ENCODE measurements at regions not wholly inside any gene's neighbourhood (a gene's known extent, or its start where the extent isn't known, plus 50 kb on each side); places are given as distances from the start of the nearest gene placed in this dataset.

DNA sequence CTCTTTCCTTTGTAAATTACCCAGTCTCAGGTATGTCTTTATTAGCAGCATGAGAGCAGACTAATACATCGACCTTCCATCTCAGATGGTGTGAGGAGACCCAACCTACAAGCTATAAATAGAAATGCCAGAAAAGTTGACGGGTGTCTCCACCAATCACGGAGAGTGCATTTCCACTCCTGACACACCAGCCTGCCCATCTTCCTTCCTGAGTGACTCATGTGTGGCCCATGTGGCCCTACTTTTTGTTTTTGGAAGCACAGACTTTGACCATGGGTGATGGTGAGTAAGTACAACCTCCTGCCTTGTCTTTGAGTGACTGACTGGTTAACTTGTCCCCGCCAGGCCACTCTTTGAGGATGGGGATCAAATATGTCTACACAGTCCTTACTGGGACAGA is 147.0 kb downstream of the OAT start:
- DNase-seq, result no peak
- Histone ChIP-seq H3K79me2 (ENCODE audit: low read length) (no peaks in the 10 kb centered on the region), H4K20me1 (ENCODE audit: low read length) (no peaks in the 10 kb centered on the region), H3K9ac (ENCODE audit: low read length) (no peak overlapping the region), H3K4me3 (ENCODE audit: low read length) (no peak overlapping the region), H3K27me3 (ENCODE audit: low read length) (no peaks in the 10 kb centered on the region; the same call in 1 of the 2 replicates), H3K4me2 (ENCODE audit: low read length) (no peak overlapping the region), H3K9me3 (ENCODE audit: low read length) (no peaks in the 10 kb centered on the region), H3K36me3 (ENCODE audit: low read depth, low read length) (no peaks in the 10 kb centered on the region), H3K27ac (ENCODE audit: low read length) (no peak overlapping the region), H3K4me1 (ENCODE audit: insufficient read depth, low read length) (peaks cover 2% of the 10 kb centered on the region; the same call in 1 of the 2 replicates), H3F3A (ENCODE audit: low read length, unreplicated experiment) (no peaks in the 10 kb centered on the region), H2AFZ (ENCODE audit: low read length) (no peak overlapping the region), H3K9me2 (replicated peaks; ENCODE audit: low read length) (no peaks in the 10 kb centered on the region)
- intact Hi-C loops (cut with micrococcal nuclease), result no loop called here
- ATAC-seq, result no peak
- ChIA-PET CTCF (no interaction called here), POLR2A (ENCODE audit: unreplicated experiment) (no interaction called here)
- BruUV-seq (replicated peaks), result no TSS peak
- TF ChIP-seq EZH2phosphoT487 (IDR thresholded peaks at IDR 0.05; ENCODE audit: borderline replicate concordance, low read length) (no peak), EZH2 (IDR thresholded peaks at IDR 0.05; ENCODE audit: low read length, unreplicated experiment) (no peak)
- TF ChIP-seq, protein P1, sequence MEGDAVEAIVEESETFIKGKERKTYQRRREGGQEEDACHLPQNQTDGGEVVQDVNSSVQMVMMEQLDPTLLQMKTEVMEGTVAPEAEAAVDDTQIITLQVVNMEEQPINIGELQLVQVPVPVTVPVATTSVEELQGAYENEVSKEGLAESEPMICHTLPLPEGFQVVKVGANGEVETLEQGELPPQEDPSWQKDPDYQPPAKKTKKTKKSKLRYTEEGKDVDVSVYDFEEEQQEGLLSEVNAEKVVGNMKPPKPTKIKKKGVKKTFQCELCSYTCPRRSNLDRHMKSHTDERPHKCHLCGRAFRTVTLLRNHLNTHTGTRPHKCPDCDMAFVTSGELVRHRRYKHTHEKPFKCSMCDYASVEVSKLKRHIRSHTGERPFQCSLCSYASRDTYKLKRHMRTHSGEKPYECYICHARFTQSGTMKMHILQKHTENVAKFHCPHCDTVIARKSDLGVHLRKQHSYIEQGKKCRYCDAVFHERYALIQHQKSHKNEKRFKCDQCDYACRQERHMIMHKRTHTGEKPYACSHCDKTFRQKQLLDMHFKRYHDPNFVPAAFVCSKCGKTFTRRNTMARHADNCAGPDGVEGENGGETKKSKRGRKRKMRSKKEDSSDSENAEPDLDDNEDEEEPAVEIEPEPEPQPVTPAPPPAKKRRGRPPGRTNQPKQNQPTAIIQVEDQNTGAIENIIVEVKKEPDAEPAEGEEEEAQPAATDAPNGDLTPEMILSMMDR (conservative IDR thresholded peaks at IDR 0.05; ENCODE audit: low read depth, low read length), result no peak

DNA sequence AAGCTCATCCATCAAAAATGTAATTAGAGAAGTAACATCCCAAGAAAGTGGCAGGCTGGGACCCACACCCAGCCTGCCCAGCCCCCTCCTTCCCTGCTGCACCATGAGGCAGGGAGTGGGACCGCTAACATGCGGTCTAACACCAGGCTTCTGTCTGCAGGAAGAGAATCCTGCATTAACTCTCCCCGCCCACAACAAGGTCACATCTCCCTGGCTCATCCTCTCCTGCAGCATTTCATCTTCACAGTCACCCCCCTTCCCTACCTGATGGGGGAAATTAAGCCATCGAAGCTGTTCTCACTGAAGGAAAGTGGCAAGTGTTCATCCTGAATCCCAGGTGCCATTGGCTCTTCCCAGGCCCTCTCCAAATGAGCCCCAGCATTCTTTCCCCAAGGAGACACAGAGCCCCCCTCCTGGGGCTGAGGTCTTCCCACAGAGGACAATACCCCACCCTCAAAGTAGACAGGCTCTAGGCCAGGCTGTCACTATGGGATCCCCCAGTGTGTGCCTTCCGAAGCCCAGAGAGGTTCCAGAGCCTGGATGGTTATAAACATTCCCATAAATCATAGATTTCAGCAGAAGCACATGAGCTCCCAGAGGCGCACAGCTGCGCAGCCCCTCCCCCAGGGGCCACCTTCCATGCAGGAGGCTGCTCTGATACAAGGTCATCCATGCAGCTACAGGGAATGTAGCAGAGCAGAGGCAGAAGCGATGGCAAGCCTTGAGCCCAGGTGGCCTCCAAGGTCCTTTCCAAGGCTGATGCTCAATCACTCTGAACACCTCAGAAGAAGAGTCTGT is 148.0 kb downstream of the OAT start:
- no peaks in the 10 kb centered on the region for H3K79me2 ChIP-seq (ENCODE audit: low read length)
- H3K9ac ChIP-seq (ENCODE audit: low read length), result no peak overlapping the region
- no TSS peak for BruUV-seq (replicated peaks)
- ChIA-PET CTCF (no interaction called here), POLR2A (ENCODE audit: unreplicated experiment) (no interaction called here)
- no peaks in the 10 kb centered on the region for H3K9me3 ChIP-seq (ENCODE audit: low read length)
- H3K4me1 ChIP-seq (ENCODE audit: insufficient read depth, low read length), result peaks cover 8% of the 10 kb centered on the region; the same call in 1 of the 2 replicates
- no peaks in the 10 kb centered on the region; the same call in 1 of the 2 replicates for H3K27me3 ChIP-seq (ENCODE audit: low read length)
- no peaks in the 10 kb centered on the region for H3K36me3 ChIP-seq (ENCODE audit: low read depth, low read length)
- no peak overlapping the region for H3K4me3 ChIP-seq (ENCODE audit: low read length)
- intact Hi-C loops (cut with micrococcal nuclease), result no loop called here
- H3K27ac ChIP-seq (ENCODE audit: low read length), result no peak overlapping the region
- no peaks in the 10 kb centered on the region for H4K20me1 ChIP-seq (ENCODE audit: low read length)
- no peak for TF ChIP-seq EZH2 (IDR thresholded peaks at IDR 0.05; ENCODE audit: low read length, unreplicated experiment)
- TF ChIP-seq, protein P1 (conservative IDR thresholded peaks at IDR 0.05; ENCODE audit: low read depth, low read length), result no peak
- no peak for TF ChIP-seq EZH2phosphoT487 (IDR thresholded peaks at IDR 0.05; ENCODE audit: borderline replicate concordance, low read length)
- DNase-seq (no peak), ATAC-seq (no peak)
- no peak overlapping the region for H3K4me2 ChIP-seq (ENCODE audit: low read length)
- H3K9me2 ChIP-seq (replicated peaks; ENCODE audit: low read length), result no peaks in the 10 kb centered on the region
- no peaks in the 10 kb centered on the region for H3F3A ChIP-seq (ENCODE audit: low read length, unreplicated experiment)
- H2AFZ ChIP-seq (ENCODE audit: low read length), result no peak overlapping the region

DNA sequence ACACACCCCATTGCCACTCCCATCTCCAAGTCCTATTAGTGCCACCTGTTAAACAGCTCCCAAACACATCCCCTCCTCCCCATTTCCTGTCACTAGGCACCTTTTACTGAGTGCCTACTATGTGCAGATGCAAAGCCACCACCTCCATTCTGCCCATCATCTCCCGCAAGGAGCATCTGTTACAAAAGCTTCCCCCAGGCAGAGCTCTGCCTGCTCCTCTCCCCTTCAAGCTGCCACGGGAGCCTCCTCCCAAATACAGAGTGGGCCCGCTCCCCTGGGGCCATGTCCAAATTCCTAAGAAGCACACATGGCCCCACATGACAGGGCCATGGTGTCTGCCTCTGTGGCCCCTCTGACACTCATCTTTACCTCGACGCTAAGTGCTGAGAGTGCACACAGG is 149.7 kb downstream of the OAT start:
- H3K9me2 ChIP-seq (replicated peaks; ENCODE audit: low read length), result no peaks in the 10 kb centered on the region
- peaks cover 8% of the 10 kb centered on the region; the same call in 1 of the 2 replicates for H3K4me1 ChIP-seq (ENCODE audit: insufficient read depth, low read length)
- no peaks in the 10 kb centered on the region for H3F3A ChIP-seq (ENCODE audit: low read length, unreplicated experiment)
- H3K27ac ChIP-seq (ENCODE audit: low read length), result no peak overlapping the region
- no TSS peak for BruUV-seq (replicated peaks)
- ChIA-PET POLR2A (ENCODE audit: unreplicated experiment) (no interaction called here), CTCF (no interaction called here)
- no peak for DNase-seq
- no peaks in the 10 kb centered on the region for H3K27me3 ChIP-seq (ENCODE audit: low read length)
- no peaks in the 10 kb centered on the region for H3K79me2 ChIP-seq (ENCODE audit: low read length)
- H3K36me3 ChIP-seq (ENCODE audit: low read depth, low read length), result no peaks in the 10 kb centered on the region
- no peak for TF ChIP-seq EZH2 (IDR thresholded peaks at IDR 0.05; ENCODE audit: low read length, unreplicated experiment)
- TF ChIP-seq EZH2phosphoT487 (IDR thresholded peaks at IDR 0.05; ENCODE audit: borderline replicate concordance, low read length), result no peak
- H3K4me3 ChIP-seq (ENCODE audit: low read length), result no peak overlapping the region
- no peak for ATAC-seq
- no peak overlapping the region for H3K9ac ChIP-seq (ENCODE audit: low read length)
- no peak overlapping the region for H3K4me2 ChIP-seq (ENCODE audit: low read length)
- intact Hi-C loops (cut with micrococcal nuclease), result no loop called here
- H3K9me3 ChIP-seq (ENCODE audit: low read length), result no peaks in the 10 kb centered on the region
- no peak overlapping the region for H2AFZ ChIP-seq (ENCODE audit: low read length)
- H4K20me1 ChIP-seq (ENCODE audit: low read length), result no peaks in the 10 kb centered on the region
